Caco-2 (cell line): ENCODE measurements at regions not wholly inside any gene's neighbourhood (a gene's known extent, or its start where the extent isn't known, plus 50 kb on each side); places are given as distances from the start of the nearest gene placed in this dataset.

Source experiments
- BruUV-seq: library from RNA; stranded (reverse); fragments of 400-500 nt; replicated peaks from 2 replicates; lab custom pipeline; 2021; lab: Mats Ljungman, UMichigan
- CTCF ChIA-PET: fragments of 300-600 bp; sonication (Branson Sonifier 250); formaldehyde crosslinking; loops from one replicate; lab custom pipeline; 2022; ENCODE audit warnings: antibody characterized with exemption; lab: Charles Lee
- POLR2A ChIA-PET: fragments of 300-600 bp; sonication (Branson Sonifier 250); formaldehyde crosslinking; loops from one replicate; lab custom pipeline; 2022; ENCODE audit warnings: antibody characterized with exemption; lab: Charles Lee
- DNase-seq, 2 experiments: peaks; one replicate each; pipeline versions ENCODE4 v3.0.0 to v3.0.0-alpha.2; 2020 to 2022
- H3K27me3 ChIP-seq: replicated peaks from 2 replicates; pipeline ENCODE4 v1.6.0; 2011; ENCODE audit warnings: low read length; ENCODE audit not compliant: control insufficient read depth, insufficient read depth
- H3K36me3 ChIP-seq: 2 replicates; pipeline ENCODE4 v1.5.1; 2011; ENCODE audit warnings: low read length; ENCODE audit not compliant: control insufficient read depth, insufficient read depth
- H3K4me1 ChIP-seq: fragments of 250-450 bp; sonication (Bioruptor Pico); 2 replicates; pipeline ENCODE4 v1.5.1; 2020; ENCODE audit warnings: mild to moderate bottlenecking
- H3K4me3 ChIP-seq: 2 replicates; pipeline ENCODE4 v1.5.1; 2011; ENCODE audit warnings: low read depth, mild to moderate bottlenecking, control low read depth, low read length
- H3K9me3 ChIP-seq: fragments of 250-450 bp; sonication (Bioruptor Pico); 2 replicates; pipeline ENCODE4 v1.5.1; 2020; ENCODE audit warnings: mild to moderate bottlenecking, moderate library complexity
- H3K27ac Mint-ChIP-seq: one replicate; pipeline ENCODE4 v1.8.0; 2022; ENCODE audit warnings: mixed read lengths; ENCODE audit not compliant: unreplicated experiment
- H3K27me3 Mint-ChIP-seq: one replicate; pipeline ENCODE4 v1.8.0; 2022; ENCODE audit warnings: mixed read lengths; ENCODE audit not compliant: insufficient read depth, unreplicated experiment
- H3K36me3 Mint-ChIP-seq: one replicate; pipeline ENCODE4 v1.8.0; 2022; ENCODE audit warnings: mild to moderate bottlenecking, mixed read lengths; ENCODE audit not compliant: insufficient read depth, unreplicated experiment
- H3K4me1 Mint-ChIP-seq: one replicate; pipeline ENCODE4 v1.8.0; 2022; ENCODE audit warnings: low read depth, mixed read lengths; ENCODE audit not compliant: unreplicated experiment
- H3K4me3 Mint-ChIP-seq: one replicate; pipeline ENCODE4 v1.8.0; 2022; ENCODE audit warnings: mild to moderate bottlenecking, moderate library complexity, mixed read lengths; ENCODE audit not compliant: unreplicated experiment
- H3K9me3 Mint-ChIP-seq: one replicate; pipeline ENCODE4 v1.8.0; 2022; ENCODE audit warnings: mixed read lengths; ENCODE audit not compliant: unreplicated experiment
- CTCF ChIP-seq, 2 experiments: fragments of 200-600 bp in 1 of 2; IDR thresholded peaks; 1 replicate in 1 of 2; 2 replicates in 1 of 2; pipeline versions ENCODE4 v1.5.1 to v1.8.0; 2011 to 2022; ENCODE audit warnings: antibody characterized with exemption in 1 of 2, control low read depth in 1 of 2, inconsistent platforms in 1 of 2, low read depth in 1 of 2, low read length in 1 of 2, mild to moderate bottlenecking in 1 of 2, moderate library complexity in 1 of 2; ENCODE audit not compliant: insufficient read depth in 1 of 2, severe bottlenecking in 1 of 2, unreplicated experiment in 1 of 2
- intact Hi-C: fragments of 100-400 bp; cut with micrococcal nuclease; formaldehyde crosslinking; loops from one replicate; pipeline ENCODE4 v1.10.0; 2022; ENCODE audit not compliant: unreplicated experiment

DNA sequence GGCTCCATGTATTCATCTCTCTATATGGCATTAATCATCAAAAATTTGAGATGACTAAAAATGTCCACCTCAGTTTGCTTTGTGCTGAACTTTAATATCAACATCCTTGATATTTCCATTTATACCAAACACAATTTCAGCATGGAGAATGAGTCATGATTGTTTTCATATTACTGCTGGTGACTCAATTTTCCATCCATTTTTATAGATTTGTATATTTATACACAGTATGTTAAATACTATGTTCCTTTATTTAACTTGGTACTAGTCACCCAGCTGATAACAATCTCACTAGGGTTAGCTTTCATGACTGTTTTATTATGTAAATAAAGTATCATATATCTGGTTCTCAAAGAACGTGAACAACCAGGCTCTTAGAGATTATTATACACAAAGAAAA, 1255.1 kb downstream of the SLITRK1 start:
- H3K36me3 Mint-ChIP-seq = no peaks in the 10 kb centered on the region
- intact Hi-C loops = no loop called here
- H3K27me3 Mint-ChIP-seq = no peaks in the 10 kb centered on the region
- ChIA-PET POLR2A (no interaction called here), CTCF (no interaction called here)
- H3K4me1 ChIP-seq = no peaks in the 10 kb centered on the region
- no peaks in the 10 kb centered on the region for H3K36me3 ChIP-seq
- no peaks in the 10 kb centered on the region for H3K27me3 ChIP-seq
- no TSS peak for BruUV-seq
- H3K9me3 Mint-ChIP-seq = peaks cover under 1% of the 10 kb centered on the region
- H3K4me3 Mint-ChIP-seq = no peak overlapping the region
- H3K27ac Mint-ChIP-seq = no peak overlapping the region
- no peak for DNase-seq
- H3K4me1 Mint-ChIP-seq = no peaks in the 10 kb centered on the region
- H3K4me3 ChIP-seq = no peak overlapping the region
- no peak for TF ChIP-seq CTCF (IDR thresholded peaks at IDR 0.05; ENCODE audit: insufficient read depth in 1 of 2, low read depth in 1 of 2, low read length in 1 of 2, severe bottlenecking in 1 of 2, unreplicated experiment in 1 of 2)
- no peaks in the 10 kb centered on the region for H3K9me3 ChIP-seq

GRCh38 chr13:82625717-82626116, 1256.6 kb downstream of the SLITRK1 start:
- Histone ChIP-seq H3K4me3 (no peak overlapping the region), H3K4me1 (no peaks in the 10 kb centered on the region), H3K27me3 (no peaks in the 10 kb centered on the region), H3K9me3 (no peaks in the 10 kb centered on the region), H3K36me3 (no peaks in the 10 kb centered on the region)
- no peak for TF ChIP-seq CTCF (IDR thresholded peaks at IDR 0.05; ENCODE audit: insufficient read depth in 1 of 2, low read depth in 1 of 2, low read length in 1 of 2, severe bottlenecking in 1 of 2, unreplicated experiment in 1 of 2)
- no peaks in the 10 kb centered on the region for H3K27me3 Mint-ChIP-seq
- H3K4me1 Mint-ChIP-seq = no peaks in the 10 kb centered on the region
- H3K36me3 Mint-ChIP-seq = no peaks in the 10 kb centered on the region
- BruUV-seq = no TSS peak
- no peak overlapping the region for H3K4me3 Mint-ChIP-seq
- H3K27ac Mint-ChIP-seq = no peak overlapping the region
- no peak for DNase-seq
- no peaks in the 10 kb centered on the region for H3K9me3 Mint-ChIP-seq
- intact Hi-C loops = no loop called here
- CTCF ChIA-PET = no interaction called here
- POLR2A ChIA-PET = no interaction called here

GRCh38 chr13:82615043-82615442, 1267.2 kb downstream of the SLITRK1 start:
- H3K36me3 Mint-ChIP-seq = no peaks in the 10 kb centered on the region
- ChIA-PET CTCF (no interaction called here), POLR2A (no interaction called here)
- Histone ChIP-seq H3K36me3 (no peaks in the 10 kb centered on the region), H3K4me3 (no peak overlapping the region), H3K4me1 (no peaks in the 10 kb centered on the region), H3K27me3 (no peaks in the 10 kb centered on the region), H3K9me3 (no peaks in the 10 kb centered on the region)
- H3K27ac Mint-ChIP-seq = no peak overlapping the region
- no peak overlapping the region for H3K4me3 Mint-ChIP-seq
- no peaks in the 10 kb centered on the region for H3K9me3 Mint-ChIP-seq
- BruUV-seq = no TSS peak
- no peaks in the 10 kb centered on the region for H3K4me1 Mint-ChIP-seq
- no peaks in the 10 kb centered on the region for H3K27me3 Mint-ChIP-seq
- DNase-seq = no peak
- TF ChIP-seq CTCF (IDR thresholded peaks at IDR 0.05; ENCODE audit: insufficient read depth in 1 of 2, low read depth in 1 of 2, low read length in 1 of 2, severe bottlenecking in 1 of 2, unreplicated experiment in 1 of 2) = no peak
- intact Hi-C loops = no loop called here
